SK-N-MC (cell line): ENCODE measurements at regions not wholly inside any gene's neighbourhood (a gene's known extent, or its start where the extent isn't known, plus 50 kb on each side); places are given as distances from the start of the nearest gene placed in this dataset.
A peak's percentile ranks its signal among the peaks of the same experiment; 100 is the strongest.
"Not testable (repeated sequence)": the region's sequence is repeated elsewhere in the genome, so short reads cannot be mapped to it uniquely, and the experiment has no call there.

ENCODE experiments used
- DNase-seq: peaks from one replicate; pipeline ENCODE4 v3.0.0-alpha.2; 2011; ENCODE audit warnings: low read depth, low spot score
- H3K27ac ChIP-seq: fragments of 200-600 bp; sonication (generic); 2 replicates; pipeline ENCODE4 v1.5.1; 2016; ENCODE audit warnings: mixed run types
- H3K36me3 ChIP-seq: fragments of 200-600 bp; sonication (generic); 2 replicates; pipeline ENCODE4 v1.6.1; 2017; ENCODE audit warnings: antibody characterized with exemption, low read length, mixed read lengths; ENCODE audit not compliant: insufficient read depth
- H3K4me3 ChIP-seq: fragments of 200-600 bp; sonication (generic); 2 replicates; pipeline ENCODE4 v1.5.1; 2016
- H3K9ac ChIP-seq: fragments of 200-600 bp; sonication (generic); 2 replicates; pipeline ENCODE4 v1.8.0; 2017; ENCODE audit warnings: mixed run types, mixed read lengths; ENCODE audit not compliant: insufficient read length
- H3K9me3 ChIP-seq: fragments of 200-600 bp; sonication (generic); 2 replicates; pipeline ENCODE4 v1.6.1; 2017; ENCODE audit warnings: low read depth, mild to moderate bottlenecking, antibody characterized with exemption, low read length, moderate library complexity, mixed read lengths
- EZH2 ChIP-seq: fragments of 200-600 bp; sonication (generic); IDR thresholded peaks from one replicate; pipeline ENCODE4 v1.6.1; 2017; ENCODE audit warnings: antibody characterized with exemption
- FOXP2 ChIP-seq: optimal IDR thresholded peaks from 2 replicates; pipeline ENCODE3; 2011; ENCODE audit warnings: mild to moderate bottlenecking, moderate library complexity; ENCODE audit not compliant: insufficient read depth; ENCODE audit errors: extremely low read length, control extremely low read depth
- POLR2AphosphoS5 ChIP-seq: IDR thresholded peaks from 2 replicates; pipeline ENCODE4 v1.6.1; 2012; ENCODE audit warnings: mild to moderate bottlenecking, low read depth, low read length, borderline replicate concordance

GRCh38 chrX:96081891-96082290 is 602.8 kb upstream of the DIAPH2 start:
- H3K36me3 ChIP-seq = no peaks in the 10 kb centered on the region
- no peak overlapping the region for H3K4me3 ChIP-seq
- DNase-seq = no peak
- no peak overlapping the region for H3K27ac ChIP-seq
- no peak for TF ChIP-seq POLR2AphosphoS5
- TF ChIP-seq FOXP2 = no peak
- TF ChIP-seq EZH2 = no peak
- no peaks in the 10 kb centered on the region for H3K9me3 ChIP-seq
- H3K9ac ChIP-seq = no peak overlapping the region

GRCh38 chrX:96094616-96095015 is 590.0 kb upstream of the DIAPH2 start:
- peak; percentile 24 for DNase-seq
- Histone ChIP-seq H3K36me3 (no peaks in the 10 kb centered on the region), H3K27ac (peak overlapping the region; percentile 63), H3K9ac (peak overlapping the region; percentile 46), H3K4me3 (peak overlapping the region; percentile 61), H3K9me3 (no peaks in the 10 kb centered on the region)
- TF ChIP-seq EZH2 (no peak), FOXP2 (no peak), POLR2AphosphoS5 (no peak; the same call in 1 of the 2 replicates)

- Histone ChIP-seq H3K9ac (no peak overlapping the region), H3K36me3 (no peaks in the 10 kb centered on the region), H3K9me3 (no peaks in the 10 kb centered on the region), H3K4me3 (no peak overlapping the region), H3K27ac (no peak overlapping the region)
- TF ChIP-seq EZH2 = no peak
- TF ChIP-seq POLR2AphosphoS5 = no peak
- no peak for TF ChIP-seq FOXP2
- DNase-seq = no peak
Measured at GRCh38 chrX:96098471-96098870, 586.2 kb upstream of the DIAPH2 start.

GRCh38 chrX:96102997-96103396 is 581.6 kb upstream of the DIAPH2 start:
- no peaks in the 10 kb centered on the region for H3K9me3 ChIP-seq
- no peak for TF ChIP-seq FOXP2
- no peak for TF ChIP-seq POLR2AphosphoS5
- no peak for TF ChIP-seq EZH2
- H3K9ac ChIP-seq = no peak overlapping the region
- DNase-seq = no peak
- no peaks in the 10 kb centered on the region for H3K36me3 ChIP-seq
- H3K4me3 ChIP-seq = no peak overlapping the region
- H3K27ac ChIP-seq = no peak overlapping the region

- H3K36me3 ChIP-seq = no peaks in the 10 kb centered on the region
- H3K9ac ChIP-seq = no peak overlapping the region
- TF ChIP-seq POLR2AphosphoS5 (no peak), EZH2 (no peak), FOXP2 (no peak)
- peaks cover 4% of the 10 kb centered on the region; the same call in 1 of the 2 replicates for H3K9me3 ChIP-seq
- H3K4me3 ChIP-seq = no peak overlapping the region
- no peak for DNase-seq
- H3K27ac ChIP-seq = no peak overlapping the region
Measured at GRCh38 chrX:96112689-96113088, 572.0 kb upstream of the DIAPH2 start.

GRCh38 chrX:96126182-96126581 is 558.5 kb upstream of the DIAPH2 start:
- DNase-seq = no peak
- H3K36me3 ChIP-seq = no peaks in the 10 kb centered on the region
- TF ChIP-seq POLR2AphosphoS5 (no peak), FOXP2 (no peak), EZH2 (no peak)
- H3K9me3 ChIP-seq = no peaks in the 10 kb centered on the region
- H3K4me3 ChIP-seq = no peak overlapping the region
- no peak overlapping the region for H3K27ac ChIP-seq
- no peak overlapping the region for H3K9ac ChIP-seq

GRCh38 chrX:96128058-96128457 is 556.6 kb upstream of the DIAPH2 start:
- H3K9ac ChIP-seq, DNase-seq, H3K36me3 ChIP-seq, H3K9me3 ChIP-seq, H3K27ac ChIP-seq, H3K4me3 ChIP-seq: not testable (repeated sequence)

GRCh38 chrX:96140796-96141195 is 543.8 kb upstream of the DIAPH2 start:
- Histone ChIP-seq H3K4me3 (no peak overlapping the region), H3K36me3 (no peaks in the 10 kb centered on the region), H3K9ac (no peak overlapping the region), H3K9me3 (no peaks in the 10 kb centered on the region), H3K27ac (no peak overlapping the region)
- TF ChIP-seq FOXP2 (no peak), EZH2 (no peak), POLR2AphosphoS5 (no peak)
- no peak for DNase-seq

- H3K9ac ChIP-seq = no peak overlapping the region
- no peaks in the 10 kb centered on the region for H3K36me3 ChIP-seq
- DNase-seq = no peak
- H3K4me3 ChIP-seq = no peak overlapping the region
- no peak overlapping the region for H3K27ac ChIP-seq
- TF ChIP-seq POLR2AphosphoS5 = no peak
- TF ChIP-seq EZH2 = no peak
- no peak for TF ChIP-seq FOXP2
- H3K9me3 ChIP-seq = no peaks in the 10 kb centered on the region
Measured at GRCh38 chrX:96147681-96148080, 537.0 kb upstream of the DIAPH2 start.
